GM21619 (cell line): ENCODE measurements at regions not wholly inside any gene's neighbourhood (a gene's known extent, or its start where the extent isn't known, plus 50 kb on each side); places are given as distances from the start of the nearest gene placed in this dataset.

Experiments
- ATAC-seq: cut with Tn5 transposase; IDR thresholded peaks from one replicate; pipeline ENCODE4 v1.9.1; 2021; ENCODE audit not compliant: unreplicated experiment

DNA sequence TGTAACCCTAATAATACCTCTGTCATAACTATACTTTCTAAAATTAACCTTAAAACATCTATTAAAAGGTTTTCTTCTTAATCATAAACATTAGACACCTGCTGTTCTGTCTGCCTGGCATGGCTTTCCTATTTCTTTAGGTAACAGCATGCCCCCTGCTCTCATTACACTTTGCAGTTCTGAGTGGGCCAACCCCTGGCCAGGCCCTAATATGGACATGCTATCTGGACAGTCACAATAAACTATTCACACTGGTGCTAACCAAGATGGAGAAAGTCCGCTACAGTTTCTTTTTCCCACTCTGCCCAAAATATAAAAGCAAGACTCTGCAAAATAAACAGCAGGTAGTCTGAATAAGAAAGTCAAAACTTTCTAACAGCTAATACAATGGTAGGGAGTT lies 84.0 kb downstream of the ELAPOR2 start:
- ATAC-seq, result no peak

DNA sequence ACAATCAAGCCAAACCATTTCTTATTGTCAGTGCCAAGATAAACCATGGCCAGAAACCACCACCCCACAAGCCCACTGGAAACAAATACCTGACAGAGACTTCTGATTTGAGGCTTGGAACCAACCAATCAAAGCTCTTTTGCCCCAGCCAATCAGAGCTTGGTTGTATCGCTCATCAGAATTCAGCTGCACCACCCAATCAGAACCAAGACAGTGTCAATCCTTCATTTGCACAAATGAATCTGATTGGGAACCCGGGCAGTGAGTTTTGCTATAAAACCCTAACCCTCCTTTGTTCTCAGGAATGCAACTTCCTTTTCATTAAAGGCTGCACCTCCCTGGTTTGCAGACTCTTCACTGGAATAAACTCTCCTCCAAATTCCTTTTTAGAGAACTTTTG lies 87.4 kb downstream of the ELAPOR2 start:
- ATAC-seq, result no peak

DNA sequence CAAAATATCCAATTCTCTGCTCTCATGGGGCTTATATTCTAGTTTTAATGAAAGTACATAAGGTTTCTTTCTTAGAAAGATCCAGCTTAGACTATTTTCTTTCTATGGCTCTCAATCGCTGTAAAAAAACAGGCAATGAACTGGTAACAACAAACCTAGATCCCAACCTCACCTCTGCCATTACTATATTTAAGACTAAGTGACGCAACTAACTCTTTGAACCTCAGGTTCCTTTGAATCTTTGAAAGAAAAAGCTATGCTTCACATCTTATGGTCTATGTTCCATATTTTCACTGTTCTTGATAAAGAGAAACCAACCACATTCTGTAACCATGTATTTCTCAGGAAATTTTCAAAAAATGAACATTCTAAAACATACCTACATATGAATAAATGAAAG lies 88.5 kb downstream of the ELAPOR2 start:
- no peak for ATAC-seq

DNA sequence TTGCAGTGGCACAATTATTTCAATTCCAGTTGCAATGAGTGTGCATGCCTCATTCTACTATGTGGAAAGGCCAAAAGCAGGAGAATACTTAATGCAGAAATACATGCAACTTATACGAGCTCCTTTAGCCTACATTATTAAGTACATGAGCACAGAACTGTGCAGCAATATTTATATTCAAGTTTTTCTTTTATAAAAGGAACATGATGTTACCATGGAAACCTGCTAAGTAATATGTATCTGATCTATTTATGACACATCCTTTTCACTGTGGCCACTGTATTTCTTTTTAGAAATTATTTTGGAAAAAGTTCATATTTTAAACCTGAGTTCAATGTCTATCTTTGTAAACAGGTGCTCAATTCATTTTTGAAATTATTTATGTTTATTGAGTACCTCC lies 88.9 kb downstream of the ELAPOR2 start:
- ATAC-seq, result no peak

DNA sequence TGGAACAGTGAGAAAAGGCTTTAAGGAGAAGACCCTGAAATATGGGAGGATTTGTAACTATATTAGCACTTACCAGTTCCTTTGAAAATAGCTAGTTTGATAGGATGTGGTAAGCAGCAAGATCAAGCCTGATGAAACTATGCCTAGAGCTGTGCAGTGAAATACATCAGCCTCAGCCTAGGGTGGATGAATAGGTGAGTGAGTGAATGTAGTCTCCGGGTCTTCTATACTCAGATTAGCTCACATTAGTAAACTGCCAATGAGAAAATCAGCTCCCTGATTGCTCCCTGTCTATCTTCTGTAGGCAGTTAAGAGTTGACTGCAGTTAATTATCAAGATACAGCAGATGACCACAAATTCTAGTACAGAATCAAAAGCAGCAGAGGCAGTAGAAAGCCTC lies 89.6 kb downstream of the ELAPOR2 start:
- ATAC-seq, result no peak

DNA sequence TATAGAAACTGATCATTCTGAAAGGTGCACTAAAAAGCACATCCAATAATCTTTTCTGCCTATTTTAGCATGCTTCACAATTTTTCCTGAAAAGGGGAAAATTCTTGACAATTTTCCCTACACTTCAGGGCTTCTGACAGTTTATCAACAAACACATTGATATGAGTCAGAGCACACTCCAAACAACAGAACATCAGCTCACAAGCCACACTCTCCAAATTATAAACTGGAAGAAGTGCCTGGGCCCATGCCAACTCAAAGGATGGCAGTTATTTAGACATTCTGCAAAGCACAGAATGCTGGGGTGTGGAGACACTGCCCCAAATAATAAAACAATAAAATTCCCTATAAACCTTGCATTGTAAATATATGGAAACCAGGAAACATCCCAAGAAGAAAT lies 90.8 kb downstream of the ELAPOR2 start:
- ATAC-seq, result no peak

DNA sequence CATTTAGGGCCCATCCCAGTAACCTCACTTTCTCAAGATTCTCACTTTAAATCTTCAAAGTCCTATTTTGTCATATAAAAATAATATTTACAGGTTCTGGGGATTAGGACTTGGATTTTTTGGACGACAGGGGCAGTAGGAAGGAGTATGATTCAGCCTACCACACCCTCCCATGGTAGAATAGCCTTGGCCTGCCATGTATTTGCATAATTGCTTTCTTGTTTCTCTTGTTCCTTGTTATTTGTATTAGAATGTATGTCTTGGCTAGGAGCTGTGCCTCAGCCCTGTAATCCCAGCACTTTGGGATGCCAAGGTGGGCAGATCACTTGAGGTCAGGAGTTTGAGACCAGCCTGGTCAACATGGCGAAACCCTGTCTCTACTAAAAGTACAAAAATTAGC lies 92.5 kb downstream of the ELAPOR2 start:
- no peak for ATAC-seq

DNA sequence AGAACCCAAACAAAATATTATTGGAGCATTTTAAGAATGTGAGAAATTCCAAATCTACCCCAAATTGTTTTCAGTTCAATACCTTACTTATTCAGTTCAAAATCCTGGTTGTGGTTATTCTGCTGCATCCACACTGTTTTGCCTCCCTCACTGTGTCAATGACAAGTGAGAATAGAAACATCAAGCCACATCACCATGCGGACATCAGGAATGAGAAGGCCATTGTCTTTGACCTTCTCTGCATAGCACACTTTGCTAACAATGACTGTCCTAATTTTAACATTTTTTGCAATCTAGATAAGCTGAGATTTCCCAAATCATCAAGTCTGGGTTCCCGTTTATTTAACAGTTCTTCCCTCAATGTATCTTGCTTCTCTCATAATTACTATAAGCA lies 93.7 kb downstream of the ELAPOR2 start:
- no peak for ATAC-seq

DNA sequence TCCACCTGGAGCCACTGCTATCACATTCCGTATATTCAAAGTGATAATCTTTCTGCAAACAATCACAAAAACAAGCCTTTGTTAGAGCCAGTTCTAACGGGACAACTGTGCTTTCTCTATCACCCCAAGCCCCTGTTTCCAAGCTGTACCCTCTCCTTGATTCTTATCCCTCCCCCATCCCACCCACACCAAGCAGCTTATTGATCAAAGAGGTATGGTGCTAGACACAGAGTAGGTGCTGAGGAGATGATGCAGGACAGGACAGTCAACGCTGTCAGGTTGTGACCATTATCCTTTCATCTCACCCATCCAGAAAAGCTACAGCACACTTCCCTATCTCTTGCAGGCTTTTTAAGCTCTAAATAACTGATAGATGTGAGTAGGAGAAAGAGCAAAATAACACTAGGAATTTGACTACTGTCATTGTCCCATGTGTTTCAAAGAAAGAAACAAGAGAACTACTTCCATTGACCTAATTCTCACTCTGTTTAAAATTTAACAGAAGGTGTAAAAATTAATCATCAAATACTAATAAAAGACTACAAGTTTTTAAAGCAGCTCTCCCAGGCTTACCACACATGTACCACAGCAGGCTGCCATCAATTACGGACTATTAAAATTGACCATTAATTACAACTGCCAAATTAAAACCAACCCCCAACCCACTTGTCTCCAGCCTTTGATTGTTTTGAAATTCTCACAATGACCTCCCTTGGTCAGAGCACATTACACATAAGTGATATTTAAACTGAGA lies 94.3 kb downstream of the ELAPOR2 start:
- ATAC-seq, result no peak

DNA sequence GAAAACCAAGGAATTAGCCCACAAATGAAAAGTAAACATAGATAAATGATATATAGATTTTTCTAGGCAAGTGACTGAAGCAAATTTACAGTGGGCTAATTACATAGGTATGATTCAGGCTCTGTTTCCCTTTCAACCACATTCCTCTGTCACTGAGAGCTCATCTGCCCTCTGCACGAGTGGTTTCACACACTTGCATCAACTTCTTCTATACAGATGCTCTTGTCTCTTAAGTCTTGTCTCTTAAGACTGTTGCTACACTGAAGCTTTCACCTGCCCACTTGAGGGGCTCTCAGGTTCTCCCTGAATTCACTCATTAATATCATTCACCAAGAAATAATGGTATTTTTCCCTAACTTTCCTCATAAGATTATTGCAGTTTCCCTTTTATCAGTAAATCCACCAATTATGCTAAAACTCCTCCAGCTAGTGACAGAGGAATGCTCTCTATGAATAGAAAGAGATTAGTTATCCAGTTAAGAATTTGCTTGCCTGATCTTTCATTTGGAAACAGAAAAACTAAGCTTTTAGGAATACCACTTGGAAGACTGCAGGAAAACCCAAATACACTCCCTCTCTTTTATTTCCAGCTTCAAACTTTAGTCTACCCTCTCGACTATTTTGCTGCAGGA lies 95.7 kb downstream of the ELAPOR2 start:
- ATAC-seq, result peak; percentile 92

DNA sequence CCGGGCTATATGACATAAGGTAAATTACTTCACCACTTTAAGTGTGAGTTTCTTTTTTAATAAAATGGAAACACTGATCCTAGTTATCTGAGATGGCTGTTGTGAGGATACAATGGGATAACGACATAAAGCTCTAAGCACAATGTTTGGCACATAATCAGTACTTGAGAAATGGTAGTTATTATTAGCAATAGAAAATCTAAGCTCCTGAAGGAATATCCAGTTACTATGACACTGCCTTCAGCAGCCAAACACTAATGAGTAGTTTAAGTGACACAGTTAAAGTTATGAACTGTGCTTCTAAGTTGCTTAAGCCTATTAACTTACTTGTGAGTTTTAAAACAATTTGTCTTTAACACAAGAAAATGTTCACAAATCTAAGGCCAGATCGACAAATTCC lies 96.8 kb downstream of the ELAPOR2 start:
- ATAC-seq, result no peak

DNA sequence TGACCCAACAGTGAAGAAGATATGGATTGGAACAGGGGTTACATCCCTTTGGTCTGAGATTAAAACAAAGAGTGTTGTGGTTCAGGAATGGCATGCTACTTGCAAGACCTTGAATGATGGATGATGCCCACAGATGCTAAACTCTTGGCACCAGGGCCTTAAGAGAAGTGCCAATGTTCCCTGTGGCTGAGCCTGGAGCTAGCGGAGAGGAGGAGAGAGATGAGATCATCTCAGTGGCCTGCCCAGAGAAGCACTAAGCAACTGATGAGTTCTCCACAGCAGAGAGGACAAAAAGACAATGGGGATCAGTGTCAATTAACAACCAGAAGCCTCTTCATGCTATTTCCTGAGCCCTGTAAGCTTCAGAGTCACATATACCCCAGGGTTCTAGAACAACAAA lies 97.8 kb downstream of the ELAPOR2 start:
- ATAC-seq, result no peak

DNA sequence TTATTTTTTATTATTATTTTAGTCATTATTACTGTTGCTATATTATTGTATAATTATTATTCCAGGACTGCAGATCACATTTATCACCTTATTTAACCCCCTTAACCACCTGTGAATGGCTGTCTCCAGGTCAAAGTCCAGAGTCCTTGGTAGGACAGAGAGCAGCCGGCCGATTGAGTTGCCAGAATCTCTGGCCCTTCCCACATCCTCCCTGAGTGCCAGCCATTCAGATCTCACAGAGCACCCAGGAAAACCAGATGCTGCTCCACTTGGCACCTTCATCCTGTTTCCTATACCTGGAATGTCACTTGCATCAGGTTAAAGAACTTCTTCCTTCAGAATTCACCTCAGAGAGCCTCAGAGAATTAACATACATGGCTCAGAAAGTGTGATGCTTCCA lies 101.1 kb downstream of the ELAPOR2 start:
- ATAC-seq, result no peak

DNA sequence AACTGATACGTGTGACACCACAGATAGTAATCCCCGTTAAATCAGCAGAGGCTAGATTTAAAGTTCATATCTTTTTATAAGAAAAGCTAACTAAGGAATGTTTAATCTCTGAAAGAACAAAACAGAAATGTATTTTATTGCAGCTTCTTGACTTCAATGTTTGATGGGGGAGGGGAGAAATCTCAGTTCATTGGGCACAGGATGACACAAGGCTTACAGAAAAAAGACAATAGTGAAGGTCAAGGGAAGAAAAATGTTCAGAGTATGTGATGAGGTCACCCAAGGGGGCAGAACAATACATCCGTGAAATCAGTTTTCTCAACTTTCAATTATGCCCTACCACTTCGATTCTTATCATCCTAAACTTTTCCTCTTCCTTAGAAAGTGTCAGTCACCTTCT lies 102.9 kb downstream of the ELAPOR2 start:
- no peak for ATAC-seq

DNA sequence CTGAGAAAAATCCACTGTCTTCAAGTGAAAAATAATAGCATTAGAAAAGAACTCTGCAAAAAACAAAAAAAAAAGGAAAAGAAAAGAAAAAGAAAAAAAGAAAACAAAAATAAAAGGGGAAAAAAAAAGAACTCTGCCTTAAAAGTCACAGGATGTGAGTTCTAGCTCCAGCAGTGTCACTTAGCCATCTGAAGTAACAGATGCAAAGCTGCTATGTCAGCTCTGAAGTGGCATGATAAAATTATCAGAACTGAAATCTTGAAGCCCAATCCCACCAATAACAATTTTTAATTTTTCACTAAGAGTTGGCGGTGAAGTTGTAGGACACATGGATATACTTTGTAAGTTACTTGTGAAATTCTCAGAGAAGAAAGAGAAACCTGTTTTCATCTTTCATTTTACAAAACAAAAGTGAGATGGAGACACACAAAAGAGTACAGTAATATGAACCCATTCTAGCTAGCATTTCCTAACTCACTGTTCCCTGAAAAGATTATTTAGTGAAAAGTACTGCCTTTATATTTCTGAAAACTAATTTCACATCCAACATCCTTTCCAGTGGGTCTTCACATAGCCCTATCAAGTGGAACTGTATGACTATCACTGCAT lies 103.5 kb downstream of the ELAPOR2 start:
- ATAC-seq, result no peak

DNA sequence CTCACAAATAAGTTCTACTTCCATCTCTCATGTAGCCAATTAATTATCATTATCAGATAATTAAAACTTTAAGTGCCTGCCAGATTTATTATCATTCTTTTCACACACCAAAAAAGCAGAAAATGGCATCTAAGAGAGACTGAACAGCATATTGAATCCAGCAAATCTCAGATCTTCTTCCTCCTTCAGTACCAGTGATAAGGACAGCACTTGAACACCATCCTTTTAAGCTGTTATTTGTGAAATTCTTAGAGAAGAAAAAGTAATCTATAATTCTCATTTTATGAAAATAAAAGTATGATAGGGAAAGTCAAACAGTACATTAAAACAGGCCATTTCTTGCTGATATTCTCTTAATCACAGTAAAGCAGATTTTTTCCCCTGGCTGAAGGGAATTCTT lies 104.5 kb downstream of the ELAPOR2 start:
- no peak for ATAC-seq

DNA sequence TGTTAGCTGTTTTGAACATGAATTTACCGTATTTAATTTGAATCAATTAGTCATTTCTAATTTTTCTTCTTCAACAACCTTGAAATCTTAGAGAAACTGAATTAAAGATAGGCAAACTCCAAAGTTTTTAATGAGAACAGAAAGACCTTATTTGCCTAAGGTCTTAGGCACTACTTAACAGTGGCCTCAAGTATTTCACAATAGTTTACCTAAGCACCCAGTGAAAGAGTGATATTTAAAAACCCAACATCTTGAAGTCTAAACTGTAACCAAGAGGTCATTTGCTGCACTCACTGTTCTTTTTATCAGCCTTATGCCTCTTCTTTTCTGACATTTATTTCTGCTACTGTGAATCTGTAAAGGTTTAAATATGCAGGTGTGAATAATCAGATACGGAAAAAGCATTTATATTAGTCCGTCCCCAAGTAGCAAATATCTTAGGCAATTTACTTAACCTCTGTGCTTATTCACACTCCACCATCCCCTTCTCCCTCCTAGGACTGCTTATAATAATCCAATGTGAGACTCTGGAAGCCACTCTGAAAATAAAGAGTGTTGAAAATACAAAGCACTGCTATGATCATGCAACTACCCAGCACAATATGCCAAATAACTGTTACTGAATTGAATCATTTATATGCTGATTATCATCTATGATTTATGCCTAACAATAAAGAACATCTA lies 105.7 kb downstream of the ELAPOR2 start:
- no peak for ATAC-seq

DNA sequence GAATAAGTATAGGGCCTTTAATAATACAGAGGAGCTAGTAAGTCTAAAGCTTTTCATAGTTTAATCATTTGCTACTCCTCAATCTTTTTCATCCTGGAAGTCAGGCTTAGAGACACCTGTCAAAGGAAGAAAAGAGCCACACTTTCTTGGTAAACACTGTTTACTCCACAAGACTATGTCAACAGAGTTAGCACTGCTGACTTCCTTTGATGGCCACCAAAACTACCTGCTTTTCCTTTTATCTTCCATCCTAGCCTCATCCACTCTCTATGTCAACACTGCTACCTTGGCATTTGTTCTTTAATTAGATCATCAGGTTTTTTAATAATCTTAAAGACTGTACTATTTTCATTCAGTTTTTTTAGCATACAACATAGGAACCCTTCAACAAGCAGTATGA lies 106.2 kb downstream of the ELAPOR2 start:
- no peak for ATAC-seq

DNA sequence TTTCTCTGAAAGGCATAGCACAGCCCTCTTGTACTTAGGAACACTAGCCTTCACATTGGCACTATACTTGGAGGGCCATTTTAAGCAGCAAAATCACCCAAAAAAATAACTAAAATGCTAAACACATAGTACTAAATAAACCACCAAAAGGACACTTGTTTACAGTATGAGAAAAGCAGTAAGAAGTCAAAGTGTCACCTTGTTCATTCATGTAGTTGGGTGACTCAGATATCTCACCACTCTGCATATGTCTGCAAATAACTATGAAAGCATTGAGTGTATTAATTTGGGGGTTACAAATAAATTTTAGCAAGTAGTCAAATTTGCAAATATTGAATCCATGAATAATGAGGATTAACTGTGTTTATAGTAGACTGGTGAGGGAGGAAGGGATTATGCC lies 107.6 kb downstream of the ELAPOR2 start:
- no peak for ATAC-seq

DNA sequence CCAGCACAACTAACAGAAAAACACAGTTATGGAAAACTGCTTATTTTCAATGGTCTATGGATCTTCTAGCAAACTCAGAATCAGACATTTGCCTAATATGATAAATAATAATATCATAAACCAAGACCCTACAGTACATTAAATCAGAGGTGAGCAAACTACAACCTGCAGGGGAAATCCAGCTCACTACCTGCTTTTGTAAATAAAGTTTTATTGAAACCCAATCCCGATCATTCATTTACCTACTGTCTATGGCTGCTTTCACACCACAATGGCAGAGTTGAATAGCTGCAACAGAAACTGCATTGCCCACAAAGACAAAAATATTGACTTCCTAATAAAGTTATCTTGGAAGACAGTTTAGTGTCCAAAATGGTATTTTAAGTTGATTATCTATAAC lies 108.5 kb downstream of the ELAPOR2 start:
- ATAC-seq, result no peak

DNA sequence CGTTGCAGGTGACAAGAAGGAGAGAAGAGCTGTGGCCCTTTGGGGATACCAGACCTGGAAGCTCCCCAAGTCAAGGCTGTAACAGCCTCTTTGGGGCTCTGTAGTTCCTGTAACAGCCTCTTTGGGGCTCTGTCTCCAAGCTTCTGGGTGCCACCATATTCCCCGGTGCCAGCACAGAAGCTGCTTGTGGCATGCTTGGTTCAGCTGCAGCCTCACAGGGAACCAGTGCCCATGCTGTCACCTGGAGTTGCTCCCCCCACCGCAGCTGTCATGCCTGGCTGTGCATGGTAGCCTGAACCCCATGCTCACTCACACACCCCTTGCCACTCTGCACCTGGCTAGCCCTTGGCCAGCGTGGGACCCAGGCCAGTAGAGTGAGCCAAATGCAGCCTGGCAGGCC lies 109.1 kb downstream of the ELAPOR2 start:
- ATAC-seq, result no peak

DNA sequence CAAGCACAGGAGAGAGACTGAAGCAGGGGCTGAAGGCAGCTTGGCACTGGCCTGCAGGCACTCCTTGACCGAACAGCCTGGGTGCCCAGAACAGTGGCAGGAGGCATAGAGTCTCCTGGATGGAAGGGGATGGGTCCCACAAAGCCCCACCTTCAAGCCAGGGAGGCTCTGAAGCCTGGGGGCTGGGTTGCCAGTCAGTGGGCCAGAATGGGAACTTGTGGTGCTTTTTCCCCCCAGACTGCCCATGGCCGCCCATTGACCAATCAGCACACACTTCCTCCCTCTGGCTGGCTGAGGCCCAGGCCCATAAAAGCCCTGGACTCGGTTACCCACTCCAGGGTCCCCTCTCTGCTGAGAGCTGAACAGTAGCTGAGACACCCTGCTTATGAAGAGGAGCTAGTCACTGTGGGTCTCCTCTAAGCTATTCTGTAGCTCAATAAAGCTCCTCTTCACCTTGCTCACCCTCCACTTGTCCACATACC lies 109.6 kb downstream of the ELAPOR2 start:
- no peak for ATAC-seq
